GM12878 (cell line): ENCODE measurements at regions not wholly inside any gene's neighbourhood (a gene's known extent, or its start where the extent isn't known, plus 50 kb on each side); places are given as distances from the start of the nearest gene placed in this dataset.

ENCODE experiments used
- ATAC-seq: fragments of 200-7000 bp; cut with Tn5 transposase; 3 replicates; pipeline ENCODE4 v1.9.1; 2020; ENCODE audit warnings: mild to moderate bottlenecking, moderate library complexity
- BruUV-seq: library from RNA; stranded (reverse); fragments of 400-500 nt; replicated peaks from 2 replicates; lab custom pipeline; 2021; lab: Mats Ljungman, UMichigan
- CTCF ChIA-PET: fragments of 300-600 bp; sonication (Branson Sonifier 250); formaldehyde crosslinking; extraction: SDS; loops from one replicate; lab custom pipeline; 2021; ENCODE audit warnings: inconsistent platforms; lab: Yijun Ruan, JAX
- POLR2A ChIA-PET: fragments of 350-600 bp; formaldehyde crosslinking; extraction: SDS; loops from one replicate; lab custom pipeline; 2021; ENCODE audit warnings: inconsistent platforms; lab: Charles Lee
- RAD21 ChIA-PET: fragments of 300-600 bp; sonication (Branson Sonifier 250); formaldehyde crosslinking; loops from one replicate; lab custom pipeline; 2023; ENCODE audit warnings: antibody characterized with exemption; ENCODE audit not compliant: unreplicated experiment; lab: Charles Lee
- SMC1A ChIA-PET: fragments of 300-600 bp; sonication (Branson Sonifier 250); formaldehyde crosslinking; loops from one replicate; lab custom pipeline; 2023; ENCODE audit not compliant: unreplicated experiment, uncharacterized antibody; lab: Charles Lee
- DNase-seq: peaks from one replicate; pipeline ENCODE4 v3.0.0-alpha.2; 2011; ENCODE audit warnings: low read depth, low spot score
- FAIRE-seq: peaks from 3 replicates; lab custom pipeline; 2011; peaks lifted over from hg19 to GRCh38; lab: Jason Lieb, UNC
- H2AFZ ChIP-seq: 2 replicates; pipeline ENCODE4 v1.6.0; 2011; ENCODE audit warnings: low read depth, low read length, control low read depth; ENCODE audit not compliant: control insufficient read depth
- H3K27ac ChIP-seq: 2 replicates; pipeline ENCODE4 v1.5.1; 2011; ENCODE audit warnings: control low read depth; ENCODE audit not compliant: control insufficient read depth, insufficient read depth
- H3K27me3 ChIP-seq, 2 experiments: replicated peaks in 1 of 2; 2 replicates each; pipeline versions ENCODE4 v1.6.0 to v1.6.1; 2011; ENCODE audit warnings: low read length in 1 of 2; ENCODE audit not compliant: control insufficient read depth in 2 of 2, insufficient read depth in 2 of 2
- H3K36me3 ChIP-seq, 2 experiments: 2 replicates each; pipeline ENCODE4 v1.5.1; 2011; ENCODE audit warnings: low read length in 1 of 2; ENCODE audit not compliant: control insufficient read depth in 2 of 2, insufficient read depth in 2 of 2
- H3K4me1 ChIP-seq: 2 replicates; pipeline ENCODE4 v1.6.1; 2011; ENCODE audit warnings: mild to moderate bottlenecking, low read length, moderate library complexity, mixed read lengths; ENCODE audit not compliant: control insufficient read depth, insufficient read depth
- H3K4me2 ChIP-seq: 2 replicates; pipeline ENCODE4 v1.6.0; 2011; ENCODE audit warnings: control low read depth; ENCODE audit not compliant: control insufficient read depth, insufficient read depth
- H3K4me3 ChIP-seq: fragments of 200-600 bp; sonication (generic); 2 replicates; pipeline ENCODE4 v1.5.1; 2016
- H3K79me2 ChIP-seq: 2 replicates; pipeline ENCODE4 v1.6.0; 2011; ENCODE audit warnings: low read length; ENCODE audit not compliant: control insufficient read depth, insufficient read depth
- H3K9ac ChIP-seq: 2 replicates; pipeline ENCODE4 v1.8.0; 2011; ENCODE audit warnings: low read length, control low read depth, mixed read lengths; ENCODE audit not compliant: control insufficient read depth, insufficient read depth
- H3K9me3 ChIP-seq: replicated peaks from 3 replicates; pipeline ENCODE4 v1.5.1; 2011; ENCODE audit warnings: mild to moderate bottlenecking, low read length; ENCODE audit not compliant: control insufficient read depth, insufficient read depth
- H4K20me1 ChIP-seq: 2 replicates; pipeline ENCODE4 v1.6.0; 2011; ENCODE audit not compliant: control insufficient read depth, insufficient read depth
- CHD2 ChIP-seq: IDR thresholded peaks from 2 replicates; pipeline ENCODE4 v1.6.1; 2011; ENCODE audit warnings: low read depth, low read length, improper control_type of control experiment, borderline replicate concordance
- IKZF1 ChIP-seq: fragments of 450-650 bp; conservative IDR thresholded peaks from 2 replicates; pipeline ENCODE4 v1.6.1; 2017; ENCODE audit warnings: antibody characterized with exemption, mild to moderate bottlenecking
- MTA2 ChIP-seq: fragments of 450-650 bp; IDR thresholded peaks from 2 replicates; pipeline ENCODE4 v1.6.1; 2016; ENCODE audit warnings: low read depth, mild to moderate bottlenecking, moderate library complexity
- NFYB ChIP-seq: IDR thresholded peaks from 2 replicates; pipeline ENCODE4 v1.6.1; 2011; ENCODE audit warnings: low read depth, mild to moderate bottlenecking, low read length, improper control_type of control experiment, moderate library complexity; ENCODE audit not compliant: insufficient read depth
- RAD21 ChIP-seq: IDR thresholded peaks from 2 replicates; pipeline ENCODE4 v1.6.1; 2011; ENCODE audit warnings: mild to moderate bottlenecking, low read depth, low read length, moderate library complexity; ENCODE audit not compliant: insufficient read depth
- RAD51 ChIP-seq: fragments of 450-650 bp; IDR thresholded peaks from 2 replicates; pipeline ENCODE4 v1.6.1; 2016; ENCODE audit warnings: moderate library complexity, mild to moderate bottlenecking, inconsistent platforms
- RB1 ChIP-seq: fragments of 450-650 bp; formaldehyde crosslinking; IDR thresholded peaks from 2 replicates; pipeline ENCODE4 v1.6.1; 2017; ENCODE audit warnings: mild to moderate bottlenecking, borderline replicate concordance
- SMAD5 ChIP-seq: IDR thresholded peaks from 2 replicates; pipeline ENCODE4 v1.6.1; 2016; ENCODE audit warnings: antibody characterized with exemption, low read depth
- WGBS: methylation state at CpG from one replicate; pipeline ENCODE4 v1.1.6; 2016; ENCODE audit warnings: low lambda C conversion rate; ENCODE audit not compliant: insufficient replicate concordance, insufficient coverage; ENCODE audit errors: missing lambda C conversion rate; 5-methylcytosine and 5-hydroxymethylcytosine counted together
- in situ Hi-C: fragments of 300-500 bp; cut with MboI; formaldehyde crosslinking; loops from 9 replicates; pipeline ENCODE4 v1.14.3; 2018; ENCODE audit warnings: mixed read lengths
- intact Hi-C: fragments of 100-400 bp; cut with micrococcal nuclease; formaldehyde crosslinking; loops from one replicate; pipeline ENCODE4 v1.14.2; 2022; ENCODE audit not compliant: unreplicated experiment
- TF ChIP-seq, protein P1 (sequence below): IDR thresholded peaks from 2 replicates; pipeline ENCODE4 v1.6.1; 2011; ENCODE audit warnings: borderline replicate concordance, low read depth, mild to moderate bottlenecking, moderate library complexity, mixed read lengths, low read length; ENCODE audit not compliant: insufficient read depth; ENCODE audit errors: extremely low read length
- TF ChIP-seq, protein P2 (sequence below): IDR thresholded peaks from 2 replicates; pipeline ENCODE4 v1.6.1; 2011; ENCODE audit warnings: low read depth, low read length, improper control_type of control experiment, borderline replicate concordance
- TF ChIP-seq, protein P3 (sequence below): fragments of 450-650 bp; IDR thresholded peaks from 2 replicates; pipeline ENCODE4 v1.6.1; 2018; ENCODE audit warnings: mild to moderate bottlenecking, low read depth, moderate library complexity; ENCODE audit not compliant: partially characterized antibody

DNA sequence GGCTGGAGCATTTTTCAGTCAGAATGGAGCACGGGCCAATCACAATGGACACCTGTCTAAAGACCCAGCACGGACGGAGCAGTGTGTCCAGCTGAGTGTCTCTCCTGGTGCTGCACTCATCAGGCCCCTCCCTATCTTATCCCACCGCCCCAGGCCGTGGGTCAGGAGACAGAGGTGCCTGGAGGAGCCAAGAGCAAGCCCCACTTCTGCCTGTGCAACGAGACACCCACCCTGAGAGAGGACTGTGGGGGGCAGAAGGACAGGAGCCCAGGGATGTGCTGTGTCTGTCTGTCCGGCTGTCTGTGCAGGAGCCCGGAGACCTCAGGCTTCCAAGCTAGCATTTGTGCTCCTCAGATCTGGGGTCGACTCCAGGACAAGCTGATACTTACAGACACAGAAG, 69.6 kb upstream of the SFSWAP start:
- Histone ChIP-seq H3K4me2 (no peak overlapping the region), H3K9me3 (no peaks in the 10 kb centered on the region; the same call in 2 of the 3 replicates), H3K79me2 (no peaks in the 10 kb centered on the region), H3K4me3 (no peak overlapping the region), H3K36me3 (no peaks in the 10 kb centered on the region), H3K27me3 (no peaks in the 10 kb centered on the region), H3K4me1 (no peaks in the 10 kb centered on the region), H2AFZ (no peak overlapping the region), H3K27ac (no peak overlapping the region), H3K9ac (no peak overlapping the region), H4K20me1 (no peaks in the 10 kb centered on the region)
- ChIA-PET RAD21 (no interaction called here), CTCF (no interaction called here), SMC1A (no interaction called here), POLR2A (no interaction called here)
- in situ Hi-C loops (no loop called here), intact Hi-C loops (no loop called here)
- FAIRE-seq (no peak), ATAC-seq (no peak), DNase-seq (no peak)
- BruUV-seq, result no TSS peak
- no peak for TF ChIP-seq SMAD5
- TF ChIP-seq IKZF1, result no peak
- TF ChIP-seq RB1, result no peak
- no peak for TF ChIP-seq RAD21
- TF ChIP-seq MTA2, result no peak
- 34% methylated on average over 9 of the region's 9 CpGs for WGBS

DNA sequence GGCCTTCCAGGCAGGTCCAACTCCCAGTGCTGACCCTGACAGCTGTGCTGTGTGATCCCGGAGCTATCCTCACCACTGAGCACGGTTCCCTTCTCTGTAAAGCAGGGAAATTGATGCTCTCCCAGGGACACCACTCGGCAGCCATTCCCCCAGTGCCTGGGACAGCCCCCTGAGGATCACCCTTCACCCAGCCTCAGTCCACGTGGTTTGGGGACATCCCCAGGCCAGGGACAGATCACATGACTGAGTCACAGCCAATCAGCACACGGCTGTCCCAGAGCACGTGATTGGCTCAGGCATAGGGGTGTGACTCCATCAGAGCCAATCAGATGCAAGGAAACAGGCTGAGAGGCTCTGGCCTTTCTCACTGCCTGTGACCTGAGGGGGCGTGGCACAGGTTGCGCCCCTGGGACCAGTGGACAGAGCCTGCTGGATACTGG, 68.8 kb upstream of the SFSWAP start:
- no peak for FAIRE-seq
- peak; percentile 65 for ATAC-seq
- no peaks in the 10 kb centered on the region for H3K36me3 ChIP-seq
- no peak overlapping the region for H3K4me2 ChIP-seq
- H3K79me2 ChIP-seq, result no peaks in the 10 kb centered on the region
- BruUV-seq, result no TSS peak
- CTCF ChIA-PET, result no interaction called here
- no peaks in the 10 kb centered on the region; the same call in 2 of the 3 replicates for H3K9me3 ChIP-seq
- SMC1A ChIA-PET, result no interaction called here
- RAD21 ChIA-PET, result no interaction called here
- in situ Hi-C loops, result no loop called here
- H3K9ac ChIP-seq, result no peak overlapping the region
- TF ChIP-seq, protein P1, sequence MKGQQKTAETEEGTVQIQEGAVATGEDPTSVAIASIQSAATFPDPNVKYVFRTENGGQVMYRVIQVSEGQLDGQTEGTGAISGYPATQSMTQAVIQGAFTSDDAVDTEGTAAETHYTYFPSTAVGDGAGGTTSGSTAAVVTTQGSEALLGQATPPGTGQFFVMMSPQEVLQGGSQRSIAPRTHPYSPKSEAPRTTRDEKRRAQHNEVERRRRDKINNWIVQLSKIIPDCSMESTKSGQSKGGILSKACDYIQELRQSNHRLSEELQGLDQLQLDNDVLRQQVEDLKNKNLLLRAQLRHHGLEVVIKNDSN, result peak; percentile 66
- TF ChIP-seq, protein P2, sequence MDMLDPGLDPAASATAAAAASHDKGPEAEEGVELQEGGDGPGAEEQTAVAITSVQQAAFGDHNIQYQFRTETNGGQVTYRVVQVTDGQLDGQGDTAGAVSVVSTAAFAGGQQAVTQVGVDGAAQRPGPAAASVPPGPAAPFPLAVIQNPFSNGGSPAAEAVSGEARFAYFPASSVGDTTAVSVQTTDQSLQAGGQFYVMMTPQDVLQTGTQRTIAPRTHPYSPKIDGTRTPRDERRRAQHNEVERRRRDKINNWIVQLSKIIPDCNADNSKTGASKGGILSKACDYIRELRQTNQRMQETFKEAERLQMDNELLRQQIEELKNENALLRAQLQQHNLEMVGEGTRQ, result peak; percentile 19; the same call in 1 of the 2 replicates
- TF ChIP-seq NFYB, result peak; percentile 81
- TF ChIP-seq RAD51, result peak; percentile 56; the same call in 1 of the 2 replicates
- TF ChIP-seq CHD2, result no peak
- TF ChIP-seq, protein P3, sequence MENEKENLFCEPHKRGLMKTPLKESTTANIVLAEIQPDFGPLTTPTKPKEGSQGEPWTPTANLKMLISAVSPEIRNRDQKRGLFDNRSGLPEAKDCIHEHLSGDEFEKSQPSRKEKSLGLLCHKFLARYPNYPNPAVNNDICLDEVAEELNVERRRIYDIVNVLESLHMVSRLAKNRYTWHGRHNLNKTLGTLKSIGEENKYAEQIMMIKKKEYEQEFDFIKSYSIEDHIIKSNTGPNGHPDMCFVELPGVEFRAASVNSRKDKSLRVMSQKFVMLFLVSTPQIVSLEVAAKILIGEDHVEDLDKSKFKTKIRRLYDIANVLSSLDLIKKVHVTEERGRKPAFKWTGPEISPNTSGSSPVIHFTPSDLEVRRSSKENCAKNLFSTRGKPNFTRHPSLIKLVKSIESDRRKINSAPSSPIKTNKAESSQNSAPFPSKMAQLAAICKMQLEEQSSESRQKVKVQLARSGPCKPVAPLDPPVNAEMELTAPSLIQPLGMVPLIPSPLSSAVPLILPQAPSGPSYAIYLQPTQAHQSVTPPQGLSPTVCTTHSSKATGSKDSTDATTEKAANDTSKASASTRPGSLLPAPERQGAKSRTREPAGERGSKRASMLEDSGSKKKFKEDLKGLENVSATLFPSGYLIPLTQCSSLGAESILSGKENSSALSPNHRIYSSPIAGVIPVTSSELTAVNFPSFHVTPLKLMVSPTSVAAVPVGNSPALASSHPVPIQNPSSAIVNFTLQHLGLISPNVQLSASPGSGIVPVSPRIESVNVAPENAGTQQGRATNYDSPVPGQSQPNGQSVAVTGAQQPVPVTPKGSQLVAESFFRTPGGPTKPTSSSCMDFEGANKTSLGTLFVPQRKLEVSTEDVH, result no peak
- TF ChIP-seq, all 136 proteins: peak for 4
- intact Hi-C loops, result no loop called here
- no peak overlapping the region for H2AFZ ChIP-seq
- WGBS, result 43% methylated on average over 6 of the region's 8 CpGs
- POLR2A ChIA-PET, result no interaction called here
- H4K20me1 ChIP-seq, result no peaks in the 10 kb centered on the region
- H3K27me3 ChIP-seq, result no peaks in the 10 kb centered on the region
- no peak overlapping the region for H3K27ac ChIP-seq
- DNase-seq, result peak; percentile 15
- no peaks in the 10 kb centered on the region for H3K4me1 ChIP-seq
- H3K4me3 ChIP-seq, result no peak overlapping the region
